DND-41 (cell line): ENCODE measurements at regions not wholly inside any gene's neighbourhood (a gene's known extent, or its start where the extent isn't known, plus 50 kb on each side); places are given as distances from the start of the nearest gene placed in this dataset.
"Not testable (repeated sequence)": the region's sequence is repeated elsewhere in the genome, so short reads cannot be mapped to it uniquely, and the experiment has no call there.

Experiments used
- ATAC-seq: fragments of 200-7000 bp; cut with Tn5 transposase; 3 replicates; pipeline ENCODE4 v1.9.1; 2021; ENCODE audit warnings: low read depth; ENCODE audit not compliant: insufficient read depth
- DNase-seq: peaks from one replicate; pipeline ENCODE4 v3.0.0-alpha.2; 2020
- H2AFZ ChIP-seq: 2 replicates; pipeline ENCODE4 v1.6.0; 2012; ENCODE audit warnings: low read depth, low read length
- H3K27ac ChIP-seq: 2 replicates; pipeline ENCODE4 v1.5.1; 2012; ENCODE audit warnings: low read length, inconsistent platforms
- H3K27me3 ChIP-seq: fragments of 200-600 bp; sonication (generic); 2 replicates; pipeline ENCODE4 v1.6.0; 2012; ENCODE audit warnings: low read length, mild to moderate bottlenecking, inconsistent platforms; ENCODE audit not compliant: insufficient read depth, poor library complexity
- H3K36me3 ChIP-seq: 2 replicates; pipeline ENCODE4 v1.5.1; 2012; ENCODE audit warnings: low read length, inconsistent platforms; ENCODE audit not compliant: insufficient read depth
- H3K4me1 ChIP-seq: 2 replicates; pipeline ENCODE4 v1.5.1; 2012; ENCODE audit warnings: mild to moderate bottlenecking, low read length; ENCODE audit not compliant: insufficient read depth
- H3K4me2 ChIP-seq: 2 replicates; pipeline ENCODE4 v1.6.0; 2012; ENCODE audit warnings: mild to moderate bottlenecking, moderate library complexity, low read length, inconsistent platforms; ENCODE audit not compliant: insufficient read depth
- H3K4me3 ChIP-seq, 2 experiments: fragments of 200-600 bp in 1 of 2; shearing (Covaris generic) in 1 of 2; 2 replicates each; pipeline ENCODE4 v1.5.1; 2012 to 2016; ENCODE audit warnings: inconsistent platforms in 2 of 2, low read length in 2 of 2, mild to moderate bottlenecking in 2 of 2, low read depth in 1 of 2, moderate library complexity in 1 of 2
- H3K79me2 ChIP-seq: 2 replicates; pipeline ENCODE4 v1.6.0; 2012; ENCODE audit warnings: low read length, inconsistent platforms; ENCODE audit not compliant: insufficient read depth
- H3K9ac ChIP-seq: 2 replicates; pipeline ENCODE4 v1.6.0; 2012; ENCODE audit warnings: low read depth, mild to moderate bottlenecking, inconsistent platforms, low read length, moderate library complexity
- H3K9me3 ChIP-seq: 2 replicates; pipeline ENCODE4 v1.5.1; 2012; ENCODE audit warnings: low read length, moderate library complexity, mild to moderate bottlenecking, inconsistent platforms; ENCODE audit not compliant: insufficient read depth, severe bottlenecking
- H4K20me1 ChIP-seq: 2 replicates; pipeline ENCODE4 v1.6.0; 2012; ENCODE audit warnings: low read length; ENCODE audit not compliant: insufficient read depth
- EZH2 ChIP-seq: IDR thresholded peaks from 3 replicates; pipeline ENCODE4 v1.6.1; 2012; ENCODE audit warnings: borderline replicate concordance, low read depth, mild to moderate bottlenecking, moderate library complexity, low read length, inconsistent platforms; ENCODE audit not compliant: severe bottlenecking
- TF ChIP-seq, protein P1 (sequence below): IDR thresholded peaks from 2 replicates; pipeline ENCODE4 v1.5.1; 2012; ENCODE audit warnings: borderline replicate concordance, low read length, moderate library complexity, mild to moderate bottlenecking; ENCODE audit not compliant: poor library complexity, severe bottlenecking; ENCODE audit errors: extremely low read depth

DNA sequence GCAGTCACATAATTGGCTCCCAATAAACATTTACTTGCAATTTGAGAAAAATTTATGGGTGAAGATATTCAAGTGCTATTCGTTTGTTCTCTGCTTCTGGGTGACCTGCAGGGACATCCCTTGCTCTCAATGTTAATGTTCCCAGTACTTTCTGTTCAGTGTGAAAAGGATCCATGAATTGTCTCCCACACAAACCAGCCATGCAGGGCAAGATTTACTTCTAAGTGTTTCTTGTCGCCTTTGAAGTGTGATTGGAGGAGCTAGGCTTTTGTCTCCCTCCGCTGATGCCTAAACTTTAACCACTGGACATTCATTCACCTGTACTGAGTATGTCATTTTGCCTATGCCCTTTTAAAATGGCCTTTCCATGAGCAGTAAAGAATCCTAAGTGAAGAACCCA, 66.4 kb upstream of the ADA2 start:
- no peaks in the 10 kb centered on the region for H3K36me3 ChIP-seq
- no peaks in the 10 kb centered on the region for H3K9me3 ChIP-seq
- no peak overlapping the region for H3K27ac ChIP-seq
- no peak overlapping the region for H3K4me3 ChIP-seq
- ATAC-seq (no peak), DNase-seq (no peak)
- H4K20me1 ChIP-seq, result no peaks in the 10 kb centered on the region
- H3K4me2 ChIP-seq, result no peak overlapping the region
- no peak overlapping the region for H3K9ac ChIP-seq
- TF ChIP-seq, protein P1, sequence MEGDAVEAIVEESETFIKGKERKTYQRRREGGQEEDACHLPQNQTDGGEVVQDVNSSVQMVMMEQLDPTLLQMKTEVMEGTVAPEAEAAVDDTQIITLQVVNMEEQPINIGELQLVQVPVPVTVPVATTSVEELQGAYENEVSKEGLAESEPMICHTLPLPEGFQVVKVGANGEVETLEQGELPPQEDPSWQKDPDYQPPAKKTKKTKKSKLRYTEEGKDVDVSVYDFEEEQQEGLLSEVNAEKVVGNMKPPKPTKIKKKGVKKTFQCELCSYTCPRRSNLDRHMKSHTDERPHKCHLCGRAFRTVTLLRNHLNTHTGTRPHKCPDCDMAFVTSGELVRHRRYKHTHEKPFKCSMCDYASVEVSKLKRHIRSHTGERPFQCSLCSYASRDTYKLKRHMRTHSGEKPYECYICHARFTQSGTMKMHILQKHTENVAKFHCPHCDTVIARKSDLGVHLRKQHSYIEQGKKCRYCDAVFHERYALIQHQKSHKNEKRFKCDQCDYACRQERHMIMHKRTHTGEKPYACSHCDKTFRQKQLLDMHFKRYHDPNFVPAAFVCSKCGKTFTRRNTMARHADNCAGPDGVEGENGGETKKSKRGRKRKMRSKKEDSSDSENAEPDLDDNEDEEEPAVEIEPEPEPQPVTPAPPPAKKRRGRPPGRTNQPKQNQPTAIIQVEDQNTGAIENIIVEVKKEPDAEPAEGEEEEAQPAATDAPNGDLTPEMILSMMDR, result no peak
- no peak for TF ChIP-seq EZH2
- no peaks in the 10 kb centered on the region for H3K79me2 ChIP-seq
- H3K4me1 ChIP-seq, result peaks cover 3% of the 10 kb centered on the region; the same call in 1 of the 2 replicates
- H2AFZ ChIP-seq, result no peak overlapping the region
- no peaks in the 10 kb centered on the region for H3K27me3 ChIP-seq

DNA sequence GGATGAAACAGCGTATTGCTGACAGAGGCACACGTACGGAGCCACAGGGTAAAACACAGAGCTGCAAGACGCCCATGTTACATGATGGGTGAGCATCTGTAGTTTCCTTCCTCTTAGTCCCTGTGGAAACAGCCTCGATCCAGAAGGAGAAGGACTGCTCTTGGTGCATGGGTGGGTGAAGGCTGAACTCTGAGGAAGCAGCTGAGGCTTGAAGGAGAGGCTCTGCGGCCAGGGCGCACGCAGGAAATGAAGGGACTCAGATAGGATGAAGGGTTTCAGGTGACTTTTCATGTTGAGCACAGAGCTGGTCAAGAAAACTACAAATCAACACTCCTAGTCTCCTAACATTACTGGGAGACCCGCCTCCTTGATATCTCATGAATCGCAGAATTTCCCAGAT, 65.7 kb upstream of the ADA2 start:
- no peaks in the 10 kb centered on the region for H4K20me1 ChIP-seq
- H3K4me1 ChIP-seq, result peaks cover 4% of the 10 kb centered on the region; the same call in 1 of the 2 replicates
- H3K9ac ChIP-seq, result no peak overlapping the region
- H2AFZ ChIP-seq, result no peak overlapping the region
- H3K27ac ChIP-seq, result no peak overlapping the region
- TF ChIP-seq, protein P1, result no peak
- no peak for TF ChIP-seq EZH2
- no peaks in the 10 kb centered on the region for H3K27me3 ChIP-seq
- DNase-seq (no peak), ATAC-seq (no peak)
- no peaks in the 10 kb centered on the region for H3K9me3 ChIP-seq
- no peak overlapping the region for H3K4me2 ChIP-seq
- H3K36me3 ChIP-seq, result no peaks in the 10 kb centered on the region
- no peak overlapping the region for H3K4me3 ChIP-seq
- H3K79me2 ChIP-seq, result no peaks in the 10 kb centered on the region

DNA sequence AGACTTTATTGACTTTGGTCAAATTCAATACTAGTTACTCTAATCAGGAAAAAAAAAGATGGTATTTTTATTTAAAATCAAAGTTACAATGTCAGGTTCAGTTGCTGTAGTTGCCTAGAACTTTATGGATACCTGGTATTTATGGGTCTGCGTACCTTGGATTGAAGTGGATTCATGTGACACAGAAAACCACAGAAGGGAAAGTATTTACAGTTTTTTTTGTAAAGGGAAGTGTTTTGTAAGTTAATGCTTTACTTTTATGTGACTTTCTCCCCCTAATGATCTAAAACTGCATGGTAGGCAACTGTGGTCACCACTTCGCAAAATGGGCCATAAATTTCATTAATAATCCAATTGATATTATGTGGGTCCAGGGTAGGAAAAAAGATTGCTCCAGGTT, 65.2 kb upstream of the ADA2 start:
- Histone ChIP-seq H3K4me1 (peaks cover 4% of the 10 kb centered on the region; the same call in 1 of the 2 replicates), H3K27me3 (no peaks in the 10 kb centered on the region), H2AFZ (no peak overlapping the region), H3K4me3 (no peak overlapping the region), H3K79me2 (no peaks in the 10 kb centered on the region), H3K27ac (no peak overlapping the region), H3K4me2 (no peak overlapping the region), H3K9ac (no peak overlapping the region), H3K9me3 (no peaks in the 10 kb centered on the region), H3K36me3 (no peaks in the 10 kb centered on the region), H4K20me1 (no peaks in the 10 kb centered on the region)
- no peak for DNase-seq
- no peak for ATAC-seq
- TF ChIP-seq, protein P1, result no peak
- TF ChIP-seq EZH2, result no peak

DNA sequence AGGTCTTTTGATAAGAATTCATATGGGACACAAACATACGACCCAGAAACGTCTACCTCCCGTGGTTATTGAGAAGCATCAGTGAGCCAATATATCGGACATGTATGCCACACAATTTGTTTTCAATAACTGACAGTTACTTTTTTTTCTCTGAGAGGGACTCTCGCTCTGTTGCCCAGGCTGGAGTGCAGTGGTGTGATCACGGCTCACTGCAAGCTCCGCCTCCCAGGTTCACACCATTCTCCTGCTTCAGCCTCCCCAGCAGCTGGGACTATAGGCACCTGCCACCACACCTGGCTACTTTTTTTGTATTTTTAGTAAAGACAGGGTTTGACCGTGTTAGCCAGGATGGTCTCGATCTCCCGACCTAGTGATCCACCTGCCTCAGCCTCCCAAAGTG, 64.6 kb upstream of the ADA2 start:
- H3K36me3 ChIP-seq, H3K4me1 ChIP-seq, H3K79me2 ChIP-seq, DNase-seq, H3K9me3 ChIP-seq, H3K27me3 ChIP-seq, H3K9ac ChIP-seq, H3K4me2 ChIP-seq, H4K20me1 ChIP-seq, ATAC-seq, H2AFZ ChIP-seq, H3K27ac ChIP-seq, H3K4me3 ChIP-seq: not testable (repeated sequence)
